ENCODE measurements at regions not wholly inside any gene's neighbourhood (a gene's known extent, or its start where the extent isn't known, plus 50 kb on each side); places are given as distances from the start of the nearest gene placed in this dataset.
A peak's percentile ranks its signal among the peaks of the same experiment; 100 is the strongest.

DNA sequence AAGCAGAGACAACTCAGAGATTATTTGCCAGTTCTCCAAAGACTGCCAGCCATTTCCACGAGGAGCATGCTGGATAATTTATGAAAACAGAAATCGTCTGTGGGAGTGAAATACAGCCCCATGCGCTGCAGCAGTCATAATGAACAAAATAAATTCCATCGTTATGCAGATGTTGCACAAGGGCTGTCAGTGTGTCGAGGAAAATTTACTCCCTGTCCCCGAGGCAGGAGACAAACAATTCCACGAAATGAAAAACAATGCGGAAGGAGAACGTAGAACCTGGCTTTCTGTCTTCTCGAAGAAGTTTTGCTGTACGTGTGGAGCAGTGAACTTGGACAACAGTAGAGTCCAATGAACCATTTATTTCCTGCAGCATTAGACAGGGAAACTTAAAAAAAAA, 399.4 kb downstream of the CD83 start:
- POLR2A ChIA-PET (ENCODE audit: unreplicated experiment): no interaction called here
- BruUV-seq (replicated peaks): no TSS peak
- Histone ChIP-seq H3K4me3 (no peak overlapping the region), H3K36me3 (ENCODE audit: low read depth) (no peaks in the 10 kb centered on the region), H2AFZ (0 out of 2 replicates have a peak overlapping the region, but pooled peaks have one; percentile 39), H4K20me1 (ENCODE audit: insufficient read depth) (no peaks in the 10 kb centered on the region), H3K9me2 (ENCODE audit: insufficient read depth) (no peaks in the 10 kb centered on the region), H3K27ac (no peak overlapping the region), H3K9me3 (ENCODE audit: insufficient read depth, low read depth) (no peaks in the 10 kb centered on the region), H3K4me2 (no peak overlapping the region), H3K4me1 (replicated peaks; ENCODE audit: insufficient read depth) (no peaks in the 10 kb centered on the region), H3K27me3 (ENCODE audit: insufficient read depth, low read depth) (no peaks in the 10 kb centered on the region), H3F3A (ENCODE audit: insufficient read depth, low read depth) (no peaks in the 10 kb centered on the region), H3K79me2 (ENCODE audit: low read depth) (no peaks in the 10 kb centered on the region)
- intact Hi-C loops (cut with micrococcal nuclease; ENCODE audit: unreplicated experiment): no loop called here
- DNase-seq: no peak
- CTCF ChIA-PET: no interaction called here
- TF ChIP-seq, protein P1, sequence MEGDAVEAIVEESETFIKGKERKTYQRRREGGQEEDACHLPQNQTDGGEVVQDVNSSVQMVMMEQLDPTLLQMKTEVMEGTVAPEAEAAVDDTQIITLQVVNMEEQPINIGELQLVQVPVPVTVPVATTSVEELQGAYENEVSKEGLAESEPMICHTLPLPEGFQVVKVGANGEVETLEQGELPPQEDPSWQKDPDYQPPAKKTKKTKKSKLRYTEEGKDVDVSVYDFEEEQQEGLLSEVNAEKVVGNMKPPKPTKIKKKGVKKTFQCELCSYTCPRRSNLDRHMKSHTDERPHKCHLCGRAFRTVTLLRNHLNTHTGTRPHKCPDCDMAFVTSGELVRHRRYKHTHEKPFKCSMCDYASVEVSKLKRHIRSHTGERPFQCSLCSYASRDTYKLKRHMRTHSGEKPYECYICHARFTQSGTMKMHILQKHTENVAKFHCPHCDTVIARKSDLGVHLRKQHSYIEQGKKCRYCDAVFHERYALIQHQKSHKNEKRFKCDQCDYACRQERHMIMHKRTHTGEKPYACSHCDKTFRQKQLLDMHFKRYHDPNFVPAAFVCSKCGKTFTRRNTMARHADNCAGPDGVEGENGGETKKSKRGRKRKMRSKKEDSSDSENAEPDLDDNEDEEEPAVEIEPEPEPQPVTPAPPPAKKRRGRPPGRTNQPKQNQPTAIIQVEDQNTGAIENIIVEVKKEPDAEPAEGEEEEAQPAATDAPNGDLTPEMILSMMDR (conservative IDR thresholded peaks at IDR 0.05): no peak
- no peak for TF ChIP-seq EZH2 (IDR thresholded peaks at IDR 0.05; ENCODE audit: low read depth)

GRCh38 chr6:14517516-14518105, 400.0 kb downstream of the CD83 start:
- BruUV-seq (replicated peaks): no TSS peak
- POLR2A ChIA-PET (ENCODE audit: unreplicated experiment): no interaction called here
- CTCF ChIA-PET: no interaction called here

DNA sequence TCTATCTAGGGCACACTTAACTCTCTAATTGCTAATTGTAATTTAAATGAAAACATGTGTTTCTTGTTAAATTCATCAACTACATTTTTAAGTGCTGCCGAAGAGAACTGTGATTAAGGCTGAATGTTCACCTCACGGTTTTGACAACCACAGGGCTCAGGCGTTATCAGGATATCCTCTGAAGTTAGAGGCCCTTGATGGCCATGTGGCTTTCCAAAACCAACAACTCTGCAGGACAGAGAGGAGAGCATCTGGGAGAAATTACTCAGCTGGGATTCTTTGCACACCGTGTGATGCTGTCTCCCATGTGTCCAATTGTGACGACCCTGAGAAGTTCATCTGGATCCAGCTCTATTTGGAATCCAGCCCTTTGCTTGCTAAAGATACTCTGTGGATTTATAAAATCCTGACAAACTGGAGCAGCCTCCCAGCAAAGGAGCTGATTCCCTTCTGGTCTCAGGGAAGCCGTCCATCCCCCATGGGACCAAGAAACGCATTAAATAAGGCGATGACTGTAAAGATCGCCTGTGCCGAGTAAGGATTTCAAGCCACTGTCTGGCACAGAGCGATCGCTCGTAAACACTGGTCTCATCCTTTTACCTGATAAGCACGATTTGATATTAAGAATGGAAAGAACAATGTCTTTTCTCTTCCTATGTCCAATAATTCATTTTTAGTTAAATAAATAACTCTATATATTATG, 401.1 kb downstream of the CD83 start:
- no peaks in the 10 kb centered on the region for H4K20me1 ChIP-seq (ENCODE audit: insufficient read depth)
- no peaks in the 10 kb centered on the region for H3K27me3 ChIP-seq (ENCODE audit: insufficient read depth, low read depth)
- H3K4me2 ChIP-seq: no peak overlapping the region
- DNase-seq: no peak
- H3K27ac ChIP-seq: no peak overlapping the region
- BruUV-seq (replicated peaks): no TSS peak
- no peaks in the 10 kb centered on the region for H3K9me3 ChIP-seq (ENCODE audit: insufficient read depth, low read depth)
- H3K4me3 ChIP-seq: no peak overlapping the region
- POLR2A ChIA-PET (ENCODE audit: unreplicated experiment): interaction anchor here (0.6 kb wide), 1 partner anchor 162 kb away, joined by 6 read pairs; no protein-coding TSS in a partner anchor
- intact Hi-C loops (cut with micrococcal nuclease; ENCODE audit: unreplicated experiment): no loop called here
- CTCF ChIA-PET: interaction anchor here (0.6 kb wide), 1 partner anchor 785 kb away, joined by 3 read pairs; no protein-coding TSS in a partner anchor
- H2AFZ ChIP-seq: no peak overlapping the region
- H3K36me3 ChIP-seq (ENCODE audit: low read depth): no peaks in the 10 kb centered on the region
- no peaks in the 10 kb centered on the region for H3K4me1 ChIP-seq (replicated peaks; ENCODE audit: insufficient read depth)
- H3K79me2 ChIP-seq (ENCODE audit: low read depth): no peaks in the 10 kb centered on the region
- TF ChIP-seq EZH2 (IDR thresholded peaks at IDR 0.05; ENCODE audit: low read depth): no peak
- TF ChIP-seq, protein P1 (conservative IDR thresholded peaks at IDR 0.05): no peak
- H3K9me2 ChIP-seq (ENCODE audit: insufficient read depth): no peaks in the 10 kb centered on the region
- H3F3A ChIP-seq (ENCODE audit: insufficient read depth, low read depth): no peaks in the 10 kb centered on the region

More at GRCh38 chr6:14517516-14518105, 400.0 kb downstream of the CD83 start:
- no peak overlapping the region for H3K27ac ChIP-seq
- TF ChIP-seq, protein P1 (conservative IDR thresholded peaks at IDR 0.05): no peak
- TF ChIP-seq EZH2 (IDR thresholded peaks at IDR 0.05; ENCODE audit: low read depth): no peak
- H3K9me2 ChIP-seq (ENCODE audit: insufficient read depth): no peaks in the 10 kb centered on the region
- no peaks in the 10 kb centered on the region for H3K4me1 ChIP-seq (replicated peaks; ENCODE audit: insufficient read depth)
- no peaks in the 10 kb centered on the region for H4K20me1 ChIP-seq (ENCODE audit: insufficient read depth)
- no peak overlapping the region for H3K4me2 ChIP-seq
- intact Hi-C loops (cut with micrococcal nuclease; ENCODE audit: unreplicated experiment): no loop called here
- DNase-seq: no peak
- no peak overlapping the region for H3K4me3 ChIP-seq
- no peaks in the 10 kb centered on the region for H3K9me3 ChIP-seq (ENCODE audit: insufficient read depth, low read depth)
- no peak overlapping the region for H2AFZ ChIP-seq
- no peaks in the 10 kb centered on the region for H3K36me3 ChIP-seq (ENCODE audit: low read depth)
- no peaks in the 10 kb centered on the region for H3K79me2 ChIP-seq (ENCODE audit: low read depth)
- no peaks in the 10 kb centered on the region for H3K27me3 ChIP-seq (ENCODE audit: insufficient read depth, low read depth)
- no peaks in the 10 kb centered on the region for H3F3A ChIP-seq (ENCODE audit: insufficient read depth, low read depth)
